Upper lobe of left lung (tissue), 4 donors: ENCODE measurements at regions not wholly inside any gene's neighbourhood (a gene's known extent, or its start where the extent isn't known, plus 50 kb on each side); places are given as distances from the start of the nearest gene placed in this dataset.

Experiments
- CTCF ChIP-seq, 6 experiments: fragments of 450-650 bp in 4 of 6; fragments of 200-600 bp in 2 of 6; sonication (generic) in 2 of 6; IDR thresholded peaks; one replicate each; pipeline ENCODE4 v1.5.1; 2016 to 2019; ENCODE audit warnings: antibody characterized with exemption in 6 of 6
- EP300 ChIP-seq, 4 donors: sonication (generic); formaldehyde crosslinking; IDR thresholded peaks; one replicate each; pipeline ENCODE4 v1.5.1; 2017; ENCODE audit warnings: antibody characterized with exemption in 4 of 4, control low read depth in 2 of 4
- POLR2A ChIP-seq, 4 donors: fragments of 450-650 bp; IDR thresholded peaks; one replicate each; pipeline ENCODE4 v1.5.1; 2016 to 2017; ENCODE audit warnings: antibody characterized with exemption in 4 of 4, mild to moderate bottlenecking in 2 of 4
- POLR2AphosphoS5 ChIP-seq, 2 donors: sonication (generic); formaldehyde crosslinking; IDR thresholded peaks; one replicate each; pipeline ENCODE4 v1.5.1; 2017; ENCODE audit warnings: antibody characterized with exemption in 2 of 2

- TF ChIP-seq CTCF (IDR thresholded peaks at IDR 0.05) (no peak), EP300 (IDR thresholded peaks at IDR 0.05) (no peak), POLR2A (IDR thresholded peaks at IDR 0.05) (no peak), POLR2AphosphoS5 (IDR thresholded peaks at IDR 0.05) (no peak)
Observed at GRCh38 chr15:69590932-69591524, 138.4 kb downstream of the RPLP1 start.
